ENCODE measurements at regions not wholly inside any gene's neighbourhood (a gene's known extent, or its start where the extent isn't known, plus 50 kb on each side); places are given as distances from the start of the nearest gene placed in this dataset.

DNA sequence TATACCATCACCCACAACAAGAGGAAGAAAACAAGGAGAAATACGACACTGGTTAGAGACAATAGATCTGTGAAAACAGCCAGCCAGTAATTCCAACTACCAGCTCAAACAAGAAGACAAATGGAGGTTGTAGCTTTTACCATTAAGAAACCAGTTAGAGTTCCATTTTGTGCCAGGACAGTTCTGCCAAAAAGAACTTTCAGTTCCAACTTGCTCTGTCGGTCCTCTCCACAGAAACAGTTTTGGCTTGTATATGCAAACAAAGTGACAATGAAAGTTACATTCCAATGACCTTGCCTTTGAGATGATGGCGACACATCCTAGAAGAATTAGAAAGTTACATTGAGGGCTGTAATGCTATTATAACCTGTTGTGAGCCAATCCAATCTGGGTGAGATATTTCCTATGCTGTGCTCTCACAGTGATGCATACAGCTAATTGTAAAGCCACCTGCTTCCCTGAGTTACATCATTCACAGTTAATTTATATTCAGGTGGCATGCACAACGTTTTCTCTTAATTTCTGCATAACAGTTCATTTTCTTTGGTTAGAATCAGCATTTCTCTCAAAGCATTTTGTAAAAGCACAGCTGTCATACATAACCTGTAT lies 1378.4 kb upstream of the PIK3C3 start:
- Histone ChIP-seq H3K36me3 (ENCODE audit: control insufficient read depth, insufficient read depth, low read length) (no peaks in the 10 kb centered on the region), H3K27me3 (ENCODE audit: control insufficient read depth, insufficient read depth, low read length) (no peaks in the 10 kb centered on the region), H3K4me3 (ENCODE audit: low read length) (no peak overlapping the region), H3K27ac (ENCODE audit: low read length) (no peak overlapping the region), H3K4me1 (ENCODE audit: control insufficient read depth, insufficient read depth, low read length) (no peaks in the 10 kb centered on the region), H3K9me3 (ENCODE audit: control insufficient read depth, insufficient read depth, low read length) (no peaks in the 10 kb centered on the region)
- WGBS (ENCODE audit: insufficient coverage, insufficient read length), result no CpG with 5 or more reads among the region's 4 CpGs
- no peak for DNase-seq (ENCODE audit: low read depth, low spot score)

DNA sequence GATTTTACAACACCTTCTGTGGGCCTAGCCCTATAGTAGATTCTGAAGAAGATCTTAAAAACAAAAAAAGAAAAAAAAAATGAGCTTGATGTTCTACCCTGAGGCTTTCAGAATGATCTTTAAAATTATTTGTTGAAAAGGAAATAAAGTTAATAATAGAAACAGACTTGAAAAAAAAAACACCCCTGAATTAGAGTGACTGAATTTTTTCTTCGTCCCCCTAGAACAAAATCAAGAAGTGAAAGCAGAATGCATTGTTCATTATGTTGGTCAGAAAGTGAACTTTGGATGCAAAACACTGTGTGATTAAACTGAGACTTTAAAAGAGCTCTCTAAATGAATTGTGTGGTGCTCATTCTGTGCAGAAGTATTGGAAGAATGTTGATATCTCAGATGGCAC lies 1384.4 kb upstream of the PIK3C3 start:
- WGBS (ENCODE audit: insufficient coverage, insufficient read length), result no CpG with 5 or more reads among the region's 1 CpG
- DNase-seq (ENCODE audit: low read depth, low spot score), result no peak
- no peaks in the 10 kb centered on the region for H3K27me3 ChIP-seq (ENCODE audit: control insufficient read depth, insufficient read depth, low read length)
- no peak overlapping the region for H3K27ac ChIP-seq (ENCODE audit: low read length)
- H3K4me3 ChIP-seq (ENCODE audit: low read length), result no peak overlapping the region
- H3K36me3 ChIP-seq (ENCODE audit: control insufficient read depth, insufficient read depth, low read length), result no peaks in the 10 kb centered on the region
- H3K4me1 ChIP-seq (ENCODE audit: control insufficient read depth, insufficient read depth, low read length), result no peaks in the 10 kb centered on the region
- H3K9me3 ChIP-seq (ENCODE audit: control insufficient read depth, insufficient read depth, low read length), result no peaks in the 10 kb centered on the region

DNA sequence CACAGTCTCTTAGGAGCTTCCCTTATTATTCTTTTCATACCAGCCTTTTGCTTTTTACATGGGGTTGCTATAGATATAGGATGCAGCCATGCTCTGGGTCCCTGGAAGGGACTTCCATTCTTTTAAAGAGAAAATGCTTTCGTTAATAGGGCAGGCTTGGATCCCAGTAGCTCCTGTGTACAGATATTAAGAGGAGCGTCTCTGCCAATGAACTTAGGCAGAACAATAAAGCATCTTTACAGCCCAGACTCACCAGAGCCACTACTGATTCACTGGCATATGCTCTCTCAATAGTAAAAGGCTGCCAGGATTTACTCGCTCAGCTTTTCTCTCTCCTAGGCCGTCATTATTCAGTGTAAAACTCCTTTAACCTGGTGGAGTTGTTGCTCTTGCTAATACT lies 1385.4 kb upstream of the PIK3C3 start:
- Histone ChIP-seq H3K4me1 (ENCODE audit: control insufficient read depth, insufficient read depth, low read length) (no peaks in the 10 kb centered on the region), H3K4me3 (ENCODE audit: low read length) (no peak overlapping the region), H3K36me3 (ENCODE audit: control insufficient read depth, insufficient read depth, low read length) (no peaks in the 10 kb centered on the region), H3K9me3 (ENCODE audit: control insufficient read depth, insufficient read depth, low read length) (no peaks in the 10 kb centered on the region), H3K27ac (ENCODE audit: low read length) (no peak overlapping the region), H3K27me3 (ENCODE audit: control insufficient read depth, insufficient read depth, low read length) (no peaks in the 10 kb centered on the region)
- no CpG with 5 or more reads among the region's 4 CpGs for WGBS (ENCODE audit: insufficient coverage, insufficient read length)
- no peak for DNase-seq (ENCODE audit: low read depth, low spot score)

DNA sequence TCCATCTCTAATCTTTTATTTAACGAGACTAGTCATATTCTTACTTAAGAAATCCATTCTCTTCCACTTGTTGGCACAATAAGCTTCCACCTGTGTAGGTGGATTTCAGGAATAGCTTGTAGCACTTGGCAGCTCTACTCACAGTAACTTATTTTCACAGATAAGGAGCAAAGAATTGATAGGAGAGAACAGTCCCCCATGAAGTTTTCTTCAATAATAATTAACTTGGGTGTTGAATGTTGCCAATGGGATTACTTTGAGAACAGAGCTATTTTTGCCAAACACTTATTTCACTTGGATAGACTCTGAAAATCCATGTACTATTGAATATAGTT lies 1388.6 kb upstream of the PIK3C3 start:
- H3K27me3 ChIP-seq (ENCODE audit: control insufficient read depth, insufficient read depth, low read length), result no peaks in the 10 kb centered on the region
- no CpG with 5 or more reads among the region's 1 CpG for WGBS (ENCODE audit: insufficient coverage, insufficient read length)
- no peak overlapping the region for H3K27ac ChIP-seq (ENCODE audit: low read length)
- H3K36me3 ChIP-seq (ENCODE audit: control insufficient read depth, insufficient read depth, low read length), result no peaks in the 10 kb centered on the region
- no peak overlapping the region for H3K4me3 ChIP-seq (ENCODE audit: low read length)
- no peak for DNase-seq (ENCODE audit: low read depth, low spot score)
- H3K9me3 ChIP-seq (ENCODE audit: control insufficient read depth, insufficient read depth, low read length), result no peaks in the 10 kb centered on the region
- H3K4me1 ChIP-seq (ENCODE audit: control insufficient read depth, insufficient read depth, low read length), result no peaks in the 10 kb centered on the region

DNA sequence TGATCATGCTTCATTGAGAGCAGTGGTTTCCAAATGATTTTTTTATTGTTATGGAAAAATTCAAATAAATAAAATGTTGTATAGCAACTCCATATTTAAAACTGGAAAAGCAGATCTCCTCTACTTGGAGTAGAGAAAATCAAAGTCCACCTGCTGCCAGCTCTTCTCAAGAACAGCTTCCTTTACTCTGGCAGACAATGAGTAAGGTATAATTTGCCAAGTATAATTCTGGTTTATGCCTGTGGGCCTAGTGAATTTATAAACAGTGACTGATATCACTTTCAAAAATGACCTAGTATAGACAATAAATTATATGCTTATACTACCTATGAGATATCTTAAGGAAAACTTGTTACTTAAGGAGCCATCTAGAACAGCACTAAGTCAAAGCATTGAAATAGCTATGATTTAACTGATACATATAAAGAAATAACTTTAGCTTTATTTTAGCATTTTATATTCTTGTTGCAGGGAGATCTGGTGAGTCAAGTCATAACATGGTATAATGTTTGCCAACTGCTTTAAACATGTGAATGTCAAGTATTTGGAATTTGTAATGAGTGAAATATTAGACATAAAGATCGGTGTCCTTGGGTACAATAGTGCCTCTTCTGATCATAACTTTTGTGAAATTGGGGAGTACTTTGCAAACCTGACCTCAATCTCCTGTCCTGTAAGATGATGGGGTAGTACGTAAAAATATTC lies 1389.1 kb upstream of the PIK3C3 start:
- Histone ChIP-seq H3K36me3 (ENCODE audit: control insufficient read depth, insufficient read depth, low read length) (no peaks in the 10 kb centered on the region), H3K27me3 (ENCODE audit: control insufficient read depth, insufficient read depth, low read length) (no peaks in the 10 kb centered on the region), H3K9me3 (ENCODE audit: control insufficient read depth, insufficient read depth, low read length) (no peaks in the 10 kb centered on the region), H3K4me3 (ENCODE audit: low read length) (no peak overlapping the region), H3K4me1 (ENCODE audit: control insufficient read depth, insufficient read depth, low read length) (no peaks in the 10 kb centered on the region), H3K27ac (ENCODE audit: low read length) (no peak overlapping the region)
- no peak for DNase-seq (ENCODE audit: low read depth, low spot score)
- no CpG with 5 or more reads among the region's 2 CpGs for WGBS (ENCODE audit: insufficient coverage, insufficient read length)

DNA sequence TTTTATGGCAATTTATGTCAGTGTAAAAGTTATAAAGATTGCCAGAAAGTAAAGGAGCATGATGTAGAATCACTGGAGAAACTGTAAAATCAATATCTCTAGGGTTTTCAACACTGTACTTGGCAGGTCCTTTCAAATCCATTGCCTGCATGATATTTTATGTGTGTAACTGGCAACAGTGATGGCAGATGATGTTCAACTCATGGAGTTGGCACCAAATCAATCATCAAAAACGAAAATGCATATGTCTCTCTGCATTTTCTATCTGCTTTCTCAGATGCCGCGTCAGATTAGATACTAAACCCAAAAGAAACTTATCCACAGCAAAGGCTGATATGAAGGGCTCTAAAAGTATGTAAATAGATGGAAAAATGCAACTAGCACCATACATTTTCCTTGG lies 1395.5 kb upstream of the PIK3C3 start:
- no CpG with 5 or more reads among the region's 3 CpGs for WGBS (ENCODE audit: insufficient coverage, insufficient read length)
- no peak for DNase-seq (ENCODE audit: low read depth, low spot score)
- Histone ChIP-seq H3K27me3 (ENCODE audit: control insufficient read depth, insufficient read depth, low read length) (no peaks in the 10 kb centered on the region), H3K36me3 (ENCODE audit: control insufficient read depth, insufficient read depth, low read length) (no peaks in the 10 kb centered on the region), H3K4me1 (ENCODE audit: control insufficient read depth, insufficient read depth, low read length) (no peaks in the 10 kb centered on the region), H3K9me3 (ENCODE audit: control insufficient read depth, insufficient read depth, low read length) (no peaks in the 10 kb centered on the region), H3K27ac (ENCODE audit: low read length) (no peak overlapping the region), H3K4me3 (ENCODE audit: low read length) (no peak overlapping the region)

DNA sequence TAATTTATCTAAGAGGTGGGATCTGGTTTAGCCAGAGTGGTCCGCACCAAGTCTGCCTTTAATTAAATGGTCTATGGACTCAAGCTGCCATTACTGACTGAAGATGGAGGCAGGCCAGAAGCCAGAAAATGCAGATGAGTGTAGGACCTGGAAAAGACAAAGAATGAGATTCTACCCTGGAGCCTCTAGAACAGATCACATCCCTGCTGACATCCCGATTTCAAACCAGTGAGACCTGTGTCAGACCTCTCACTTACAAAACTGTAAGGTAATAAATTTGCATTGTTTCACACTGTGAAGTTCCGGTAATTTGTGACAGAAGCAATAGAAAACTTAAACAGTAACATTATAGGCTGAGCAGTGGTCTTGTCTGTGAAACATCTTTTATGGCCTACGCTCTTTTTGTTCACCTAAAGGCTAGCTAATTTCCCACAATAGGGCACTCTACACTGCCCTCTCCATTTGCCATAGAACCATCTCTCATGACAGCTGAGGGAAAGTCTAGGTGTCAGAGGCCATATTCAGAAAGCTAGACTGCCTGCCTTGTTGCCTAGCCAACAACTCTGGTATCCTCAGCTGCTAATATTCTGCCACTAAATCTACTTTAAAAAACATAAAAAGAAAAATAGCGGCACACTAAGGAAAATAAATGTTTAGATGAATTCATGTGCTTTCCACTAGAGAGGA lies 1396.2 kb upstream of the PIK3C3 start:
- H3K27ac ChIP-seq (ENCODE audit: low read length), result no peak overlapping the region
- no peaks in the 10 kb centered on the region for H3K36me3 ChIP-seq (ENCODE audit: control insufficient read depth, insufficient read depth, low read length)
- DNase-seq (ENCODE audit: low read depth, low spot score), result no peak
- no peaks in the 10 kb centered on the region for H3K27me3 ChIP-seq (ENCODE audit: control insufficient read depth, insufficient read depth, low read length)
- H3K4me3 ChIP-seq (ENCODE audit: low read length), result no peak overlapping the region
- no peaks in the 10 kb centered on the region for H3K4me1 ChIP-seq (ENCODE audit: control insufficient read depth, insufficient read depth, low read length)
- no peaks in the 10 kb centered on the region for H3K9me3 ChIP-seq (ENCODE audit: control insufficient read depth, insufficient read depth, low read length)
- no CpG with 5 or more reads among the region's 5 CpGs for WGBS (ENCODE audit: insufficient coverage, insufficient read length)

DNA sequence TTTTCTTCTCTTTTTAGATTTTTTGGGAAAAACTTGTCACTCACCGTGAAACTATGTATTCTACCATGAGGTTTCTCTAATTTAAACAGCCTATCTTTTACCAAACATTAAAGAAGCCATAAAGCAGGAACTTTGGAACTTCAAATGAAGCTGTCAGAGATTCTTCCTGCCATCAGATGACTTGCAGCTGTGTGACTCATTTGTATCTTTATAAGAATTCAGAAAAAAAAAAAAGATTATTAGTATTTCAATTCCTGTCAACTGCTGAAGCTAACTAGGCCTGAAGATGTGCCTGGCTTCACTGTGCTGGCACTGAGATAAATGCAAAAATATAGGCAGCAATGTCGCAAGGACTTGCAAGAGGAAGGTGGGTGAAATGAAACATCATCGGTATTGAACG lies 1399.1 kb upstream of the PIK3C3 start:
- Histone ChIP-seq H3K4me3 (ENCODE audit: low read length) (no peak overlapping the region), H3K9me3 (ENCODE audit: control insufficient read depth, insufficient read depth, low read length) (no peaks in the 10 kb centered on the region), H3K36me3 (ENCODE audit: control insufficient read depth, insufficient read depth, low read length) (no peaks in the 10 kb centered on the region), H3K27me3 (ENCODE audit: control insufficient read depth, insufficient read depth, low read length) (no peaks in the 10 kb centered on the region), H3K4me1 (ENCODE audit: control insufficient read depth, insufficient read depth, low read length) (no peaks in the 10 kb centered on the region), H3K27ac (ENCODE audit: low read length) (no peak overlapping the region)
- DNase-seq (ENCODE audit: low read depth, low spot score), result no peak
- WGBS (ENCODE audit: insufficient coverage, insufficient read length), result no CpG with 5 or more reads among the region's 4 CpGs

DNA sequence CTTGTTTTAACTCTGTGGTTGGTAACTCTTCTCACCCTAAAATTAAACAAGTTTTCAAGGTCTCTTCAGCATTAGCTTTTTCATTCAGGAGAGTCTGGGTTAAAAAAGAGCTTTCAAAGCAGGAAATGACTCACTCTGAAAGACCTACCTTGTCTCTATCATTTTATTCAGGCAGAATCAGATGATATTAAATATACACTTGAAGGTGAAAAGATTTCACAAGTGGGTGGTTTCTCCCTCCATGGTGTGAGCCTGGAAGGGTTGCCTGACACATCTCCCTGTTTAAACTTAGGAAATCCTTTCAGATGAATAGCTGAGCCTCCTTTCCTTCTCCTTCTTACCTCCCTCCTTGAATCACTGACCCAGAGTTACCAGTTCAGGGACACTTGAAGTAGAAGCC lies 1402.0 kb upstream of the PIK3C3 start:
- H3K9me3 ChIP-seq (ENCODE audit: control insufficient read depth, insufficient read depth, low read length), result no peaks in the 10 kb centered on the region
- DNase-seq (ENCODE audit: low read depth, low spot score), result no peak

DNA sequence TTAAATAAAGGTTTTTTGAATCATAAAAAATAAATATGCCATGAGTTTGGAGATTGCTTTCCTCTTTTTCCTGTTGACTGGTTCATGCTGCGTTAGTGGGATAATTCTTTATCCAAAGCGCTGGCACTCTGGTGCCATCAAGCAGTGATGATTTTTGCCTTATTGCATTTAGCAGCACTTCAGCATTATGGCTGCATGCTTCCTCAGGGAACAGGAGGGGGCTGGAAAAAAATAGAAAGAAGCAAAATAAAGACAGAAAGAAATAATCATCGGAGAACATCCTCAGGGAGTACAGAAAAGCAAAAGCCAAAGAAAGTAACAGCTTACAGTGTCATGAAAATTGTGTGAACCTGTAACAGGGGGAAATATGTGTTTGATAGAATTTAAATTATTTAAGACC lies 1408.2 kb upstream of the PIK3C3 start:
- no peak for DNase-seq (ENCODE audit: low read depth, low spot score)

More for the DNA sequence above, 1402.0 kb upstream of the PIK3C3 start:
- no peak overlapping the region for H3K27ac ChIP-seq (ENCODE audit: low read length)
- no peaks in the 10 kb centered on the region for H3K36me3 ChIP-seq (ENCODE audit: control insufficient read depth, insufficient read depth, low read length)
- H3K27me3 ChIP-seq (ENCODE audit: control insufficient read depth, insufficient read depth, low read length), result no peaks in the 10 kb centered on the region
- no peaks in the 10 kb centered on the region for H3K4me1 ChIP-seq (ENCODE audit: control insufficient read depth, insufficient read depth, low read length)
- H3K4me3 ChIP-seq (ENCODE audit: low read length), result no peak overlapping the region

DNA sequence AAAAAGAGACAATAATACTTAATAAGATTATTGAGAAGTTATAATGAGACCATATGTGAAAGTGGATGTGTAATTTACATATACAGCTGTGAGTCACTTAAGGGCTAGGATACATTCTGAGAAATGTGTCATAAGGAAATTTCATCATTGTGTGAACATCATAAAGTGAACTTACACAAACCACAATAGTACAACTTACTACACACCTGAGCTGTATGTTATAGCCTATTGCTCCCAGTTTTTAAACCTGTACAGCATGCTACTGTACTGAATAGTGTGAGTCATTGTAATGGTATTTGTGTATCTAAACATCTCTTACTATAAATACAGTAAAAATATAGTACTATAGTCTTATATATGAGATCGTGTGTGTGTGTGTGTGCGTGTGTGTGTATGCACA lies 1420.3 kb upstream of the PIK3C3 start:
- Histone ChIP-seq H3K27ac (ENCODE audit: low read length) (no peak overlapping the region), H3K36me3 (ENCODE audit: control insufficient read depth, insufficient read depth, low read length) (no peaks in the 10 kb centered on the region), H3K4me1 (ENCODE audit: control insufficient read depth, insufficient read depth, low read length) (no peaks in the 10 kb centered on the region), H3K27me3 (ENCODE audit: control insufficient read depth, insufficient read depth, low read length) (no peaks in the 10 kb centered on the region), H3K9me3 (ENCODE audit: control insufficient read depth, insufficient read depth, low read length) (no peaks in the 10 kb centered on the region), H3K4me3 (ENCODE audit: low read length) (no peak overlapping the region)
- DNase-seq (ENCODE audit: low read depth, low spot score), result no peak
- no CpG with 5 or more reads among the region's 2 CpGs for WGBS (ENCODE audit: insufficient coverage, insufficient read length)

More for the DNA sequence above, 1408.2 kb upstream of the PIK3C3 start:
- H3K9me3 ChIP-seq (ENCODE audit: control insufficient read depth, insufficient read depth, low read length), result no peaks in the 10 kb centered on the region
- H3K4me3 ChIP-seq (ENCODE audit: low read length), result no peak overlapping the region
- H3K27me3 ChIP-seq (ENCODE audit: control insufficient read depth, insufficient read depth, low read length), result no peaks in the 10 kb centered on the region
- H3K36me3 ChIP-seq (ENCODE audit: control insufficient read depth, insufficient read depth, low read length), result no peaks in the 10 kb centered on the region
- no peaks in the 10 kb centered on the region for H3K4me1 ChIP-seq (ENCODE audit: control insufficient read depth, insufficient read depth, low read length)
- no CpG with 5 or more reads among the region's 3 CpGs for WGBS (ENCODE audit: insufficient coverage, insufficient read length)
- H3K27ac ChIP-seq (ENCODE audit: low read length), result no peak overlapping the region
